GM10266 (cell line): ENCODE measurements at regions not wholly inside any gene's neighbourhood (a gene's known extent, or its start where the extent isn't known, plus 50 kb on each side); places are given as distances from the start of the nearest gene placed in this dataset.

Experiments
- DNase-seq: peaks from one replicate; pipeline ENCODE4 v3.0.0; 2012; ENCODE audit errors: extremely low spot score
- TF ChIP-seq, protein P1 (sequence below): IDR thresholded peaks from 2 replicates; pipeline ENCODE4 v1.5.1; 2012; ENCODE audit warnings: mild to moderate bottlenecking, low read depth; ENCODE audit not compliant: control insufficient read depth, insufficient read depth; ENCODE audit errors: missing control alignments

- no peak for DNase-seq
- TF ChIP-seq, protein P1, sequence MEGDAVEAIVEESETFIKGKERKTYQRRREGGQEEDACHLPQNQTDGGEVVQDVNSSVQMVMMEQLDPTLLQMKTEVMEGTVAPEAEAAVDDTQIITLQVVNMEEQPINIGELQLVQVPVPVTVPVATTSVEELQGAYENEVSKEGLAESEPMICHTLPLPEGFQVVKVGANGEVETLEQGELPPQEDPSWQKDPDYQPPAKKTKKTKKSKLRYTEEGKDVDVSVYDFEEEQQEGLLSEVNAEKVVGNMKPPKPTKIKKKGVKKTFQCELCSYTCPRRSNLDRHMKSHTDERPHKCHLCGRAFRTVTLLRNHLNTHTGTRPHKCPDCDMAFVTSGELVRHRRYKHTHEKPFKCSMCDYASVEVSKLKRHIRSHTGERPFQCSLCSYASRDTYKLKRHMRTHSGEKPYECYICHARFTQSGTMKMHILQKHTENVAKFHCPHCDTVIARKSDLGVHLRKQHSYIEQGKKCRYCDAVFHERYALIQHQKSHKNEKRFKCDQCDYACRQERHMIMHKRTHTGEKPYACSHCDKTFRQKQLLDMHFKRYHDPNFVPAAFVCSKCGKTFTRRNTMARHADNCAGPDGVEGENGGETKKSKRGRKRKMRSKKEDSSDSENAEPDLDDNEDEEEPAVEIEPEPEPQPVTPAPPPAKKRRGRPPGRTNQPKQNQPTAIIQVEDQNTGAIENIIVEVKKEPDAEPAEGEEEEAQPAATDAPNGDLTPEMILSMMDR: no peak
Measured at GRCh38 chr12:83691730-83692129, 1005.0 kb downstream of the TMTC2 start.

DNA sequence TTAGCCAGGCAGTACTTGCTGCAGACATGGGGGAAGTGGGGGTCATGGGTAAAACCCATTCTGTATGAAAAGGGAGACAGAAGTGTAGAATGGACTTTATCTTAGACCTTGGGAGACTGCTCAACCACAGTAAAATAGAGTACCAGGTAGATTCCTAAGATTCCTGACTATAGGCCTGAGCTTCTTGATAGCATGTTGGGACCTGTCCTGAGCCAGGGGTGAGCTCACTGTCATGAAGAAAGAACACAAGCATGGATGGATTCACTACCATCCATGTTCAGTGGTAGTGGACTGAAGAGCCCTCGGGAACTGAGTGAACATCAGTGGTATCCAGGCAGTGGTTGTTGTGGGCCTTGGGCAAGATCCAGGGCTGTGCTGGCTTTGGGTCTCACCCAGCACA is 1003.8 kb downstream of the TMTC2 start:
- DNase-seq: no peak
- TF ChIP-seq, protein P1: no peak

DNA sequence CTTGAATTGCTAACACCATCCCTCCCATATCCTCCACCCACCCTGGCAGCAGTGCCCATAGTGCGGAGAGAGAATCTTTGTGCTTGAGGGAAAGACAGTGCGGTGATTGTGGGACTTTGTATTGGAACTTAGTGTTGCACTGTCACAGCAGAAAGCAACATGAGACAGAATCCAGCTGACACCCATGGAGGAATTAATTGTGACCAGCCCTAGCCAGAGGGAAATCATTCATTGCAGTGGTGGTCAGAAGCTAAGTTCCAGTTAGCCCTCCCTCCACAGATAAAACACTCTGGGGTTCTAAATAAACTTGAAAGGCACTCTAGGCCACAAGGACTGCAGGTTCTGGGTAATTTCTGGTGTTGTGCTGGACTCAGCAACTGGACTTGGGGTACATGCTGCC is 1002.6 kb downstream of the TMTC2 start:
- TF ChIP-seq, protein P1: no peak
- DNase-seq: no peak

GRCh38 chr12:83676781-83677295 is 990.1 kb downstream of the TMTC2 start:
- DNase-seq: no peak
- TF ChIP-seq, protein P1: no peak

DNA sequence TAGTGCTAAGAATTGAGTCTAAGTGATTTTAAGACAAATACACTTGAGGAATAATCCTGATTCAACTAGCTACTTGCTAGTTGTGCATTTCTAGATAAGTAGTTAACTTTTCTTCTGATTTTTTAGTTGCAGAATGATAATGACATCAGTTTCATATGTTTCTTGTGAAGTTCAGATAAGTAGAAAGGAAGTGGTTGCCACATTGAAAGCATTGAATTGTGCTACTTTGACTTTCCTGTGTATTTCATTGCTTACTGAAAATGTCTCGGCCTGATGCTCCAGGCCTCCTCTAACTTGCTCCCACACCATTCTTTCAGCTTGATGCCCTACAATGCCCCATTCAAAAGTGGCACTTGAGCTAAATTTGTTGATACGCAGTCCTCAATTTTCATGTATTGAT is 980.0 kb downstream of the TMTC2 start:
- no peak for DNase-seq
- TF ChIP-seq, protein P1: no peak

DNA sequence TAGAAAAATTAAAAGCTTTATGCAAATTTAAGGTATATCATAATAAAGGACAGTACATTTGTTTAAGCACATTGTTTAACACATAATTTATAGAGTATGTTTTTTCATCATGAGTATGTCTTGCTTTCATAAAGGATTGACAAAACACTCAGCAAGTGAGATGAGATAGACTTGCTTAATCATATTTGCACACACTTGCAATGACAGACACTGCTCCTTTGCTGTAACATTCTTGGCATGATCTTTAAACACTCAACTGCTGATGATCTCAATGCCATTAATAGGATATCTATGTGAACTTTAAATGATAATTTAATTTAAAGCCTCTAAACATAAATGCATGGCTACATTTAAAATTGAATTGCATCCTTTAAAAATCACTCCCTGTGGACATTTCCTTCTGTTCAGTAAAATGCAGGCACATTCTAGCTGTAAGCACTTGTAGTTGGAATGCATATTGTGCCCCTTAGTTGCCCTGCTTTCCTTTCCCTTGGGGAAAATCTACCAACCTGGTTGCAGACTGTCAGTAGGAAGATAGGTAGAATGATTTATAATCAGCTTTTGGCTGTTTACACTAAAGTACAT is 979.0 kb downstream of the TMTC2 start:
- DNase-seq: no peak
- TF ChIP-seq, protein P1: no peak

DNA sequence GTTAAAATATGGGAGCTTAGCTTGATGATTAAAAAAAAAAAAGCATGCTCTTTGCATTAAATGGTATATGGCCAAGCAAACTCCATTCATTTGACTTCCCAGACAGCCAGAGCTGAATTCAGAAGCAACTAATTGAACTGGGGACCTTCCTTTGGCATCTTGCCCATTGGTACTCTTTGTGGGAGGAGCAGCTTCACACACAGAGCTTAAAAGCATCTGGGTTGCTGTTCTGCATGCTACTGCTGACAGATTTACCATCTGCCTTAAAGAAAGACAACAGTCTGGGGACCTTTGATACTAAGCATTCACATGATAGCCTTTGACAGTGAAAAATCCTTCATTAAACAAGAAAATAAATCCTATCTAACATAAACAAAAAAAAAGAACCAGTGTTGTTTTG is 977.9 kb downstream of the TMTC2 start:
- TF ChIP-seq, protein P1: no peak
- DNase-seq: no peak
